ENCODE measurements at regions not wholly inside any gene's neighbourhood (a gene's known extent, or its start where the extent isn't known, plus 50 kb on each side); places are given as distances from the start of the nearest gene placed in this dataset.

DNA sequence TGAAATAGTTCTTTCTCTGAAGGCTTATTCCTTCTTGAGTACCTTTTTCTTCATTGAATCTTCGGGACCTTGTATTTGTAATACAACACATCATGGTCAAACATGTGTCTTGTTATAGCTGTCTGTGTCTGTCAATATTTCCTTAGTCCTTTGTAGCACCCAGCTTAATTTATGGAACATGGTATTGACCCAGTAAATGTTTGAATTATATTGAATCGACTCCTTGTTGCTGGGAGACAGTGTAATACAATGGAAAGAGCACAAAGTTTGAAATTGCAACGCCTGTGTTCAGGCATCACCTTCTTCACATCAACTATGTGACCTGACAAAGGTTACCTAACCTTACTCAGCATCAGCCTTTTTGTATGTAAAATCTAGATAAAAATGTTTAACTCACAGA lies 267.2 kb upstream of the CYRIA start:
- TF ChIP-seq, protein P1, sequence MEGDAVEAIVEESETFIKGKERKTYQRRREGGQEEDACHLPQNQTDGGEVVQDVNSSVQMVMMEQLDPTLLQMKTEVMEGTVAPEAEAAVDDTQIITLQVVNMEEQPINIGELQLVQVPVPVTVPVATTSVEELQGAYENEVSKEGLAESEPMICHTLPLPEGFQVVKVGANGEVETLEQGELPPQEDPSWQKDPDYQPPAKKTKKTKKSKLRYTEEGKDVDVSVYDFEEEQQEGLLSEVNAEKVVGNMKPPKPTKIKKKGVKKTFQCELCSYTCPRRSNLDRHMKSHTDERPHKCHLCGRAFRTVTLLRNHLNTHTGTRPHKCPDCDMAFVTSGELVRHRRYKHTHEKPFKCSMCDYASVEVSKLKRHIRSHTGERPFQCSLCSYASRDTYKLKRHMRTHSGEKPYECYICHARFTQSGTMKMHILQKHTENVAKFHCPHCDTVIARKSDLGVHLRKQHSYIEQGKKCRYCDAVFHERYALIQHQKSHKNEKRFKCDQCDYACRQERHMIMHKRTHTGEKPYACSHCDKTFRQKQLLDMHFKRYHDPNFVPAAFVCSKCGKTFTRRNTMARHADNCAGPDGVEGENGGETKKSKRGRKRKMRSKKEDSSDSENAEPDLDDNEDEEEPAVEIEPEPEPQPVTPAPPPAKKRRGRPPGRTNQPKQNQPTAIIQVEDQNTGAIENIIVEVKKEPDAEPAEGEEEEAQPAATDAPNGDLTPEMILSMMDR (IDR thresholded peaks at IDR 0.05) = no peak
- TF ChIP-seq POLR2AphosphoS5 (IDR thresholded peaks at IDR 0.05) (no peak), POLR2A (IDR thresholded peaks at IDR 0.05) (no peak), EP300 (IDR thresholded peaks at IDR 0.05) (no peak)

All from stomach (tissue), 4 donors.